ENCODE measurements at regions not wholly inside any gene's neighbourhood (a gene's known extent, or its start where the extent isn't known, plus 50 kb on each side); places are given as distances from the start of the nearest gene placed in this dataset.

DNA sequence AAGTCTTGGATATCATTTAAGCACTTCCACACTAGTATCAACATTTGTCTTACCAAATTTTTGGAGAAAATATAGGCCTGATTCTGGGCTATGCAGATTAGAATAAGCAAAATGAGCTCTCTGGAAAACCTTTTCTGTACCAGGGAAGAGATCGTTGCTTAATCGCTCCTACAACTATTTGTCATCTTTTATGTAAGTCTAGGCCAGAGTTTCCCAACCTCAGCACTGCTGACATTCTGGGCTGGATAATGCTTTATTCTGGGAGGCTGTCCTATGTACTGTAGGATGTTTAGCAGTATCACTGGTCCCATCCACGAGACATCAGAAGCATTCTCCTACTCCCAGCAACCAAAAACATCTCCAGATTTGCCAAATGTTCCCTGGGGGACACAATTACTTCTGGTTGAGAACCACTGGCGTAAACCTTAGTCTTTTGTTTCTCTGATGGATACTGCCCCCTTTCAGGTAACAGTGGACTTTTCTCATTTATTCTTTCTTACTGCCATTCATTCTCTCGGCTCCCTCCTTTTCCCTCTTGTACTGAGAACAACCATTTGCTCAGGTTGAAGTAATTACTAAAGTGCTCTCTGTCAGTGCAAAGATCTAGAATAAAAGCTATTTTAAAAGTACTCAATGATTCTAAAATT lies 316.9 kb upstream of the E2F7 start:
- POLR2A ChIA-PET: no interaction called here
- Histone ChIP-seq H3K27ac (no peak overlapping the region), H3K4me1 (no peaks in the 10 kb centered on the region), H3K4me3 (no peak overlapping the region), H3K9me3 (no peaks in the 10 kb centered on the region), H3K4me2 (no peak overlapping the region)
- ATAC-seq: no peak
- CTCF ChIA-PET: interaction anchor here (1.5 kb wide), 1 partner anchor 332 kb away, joined by 3 read pairs; no protein-coding TSS in a partner anchor
- TF ChIP-seq ZC3H11A (IDR thresholded peaks at IDR 0.05) (no peak), MYC (IDR thresholded peaks at IDR 0.05; ENCODE audit: borderline replicate concordance, low read length) (no peak), CTCF (IDR thresholded peaks at IDR 0.05) (no peak), JUN (IDR thresholded peaks at IDR 0.05) (no peak), JUNB (IDR thresholded peaks at IDR 0.05) (no peak), HEYL (CRISPR knock-in tag; IDR thresholded peaks at IDR 0.05) (no peak), POLR2A (IDR thresholded peaks at IDR 0.05; ENCODE audit: low read length) (no peak), RNF2 (IDR thresholded peaks at IDR 0.05; ENCODE audit: borderline replicate concordance, low read depth) (no peak), RCOR1 (IDR thresholded peaks at IDR 0.05; ENCODE audit: low read depth, low read length) (no peak), ZFP36 (IDR thresholded peaks at IDR 0.05; ENCODE audit: borderline replicate concordance, partially characterized antibody) (no peak), EHF (CRISPR knock-in tag; IDR thresholded peaks at IDR 0.05) (no peak), CBX2 (IDR thresholded peaks at IDR 0.05; ENCODE audit: borderline replicate concordance, low read depth) (no peak)
- TF ChIP-seq, protein P1, sequence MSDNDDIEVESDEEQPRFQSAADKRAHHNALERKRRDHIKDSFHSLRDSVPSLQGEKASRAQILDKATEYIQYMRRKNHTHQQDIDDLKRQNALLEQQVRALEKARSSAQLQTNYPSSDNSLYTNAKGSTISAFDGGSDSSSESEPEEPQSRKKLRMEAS (IDR thresholded peaks at IDR 0.05): no peak
- TF ChIP-seq, protein P2, sequence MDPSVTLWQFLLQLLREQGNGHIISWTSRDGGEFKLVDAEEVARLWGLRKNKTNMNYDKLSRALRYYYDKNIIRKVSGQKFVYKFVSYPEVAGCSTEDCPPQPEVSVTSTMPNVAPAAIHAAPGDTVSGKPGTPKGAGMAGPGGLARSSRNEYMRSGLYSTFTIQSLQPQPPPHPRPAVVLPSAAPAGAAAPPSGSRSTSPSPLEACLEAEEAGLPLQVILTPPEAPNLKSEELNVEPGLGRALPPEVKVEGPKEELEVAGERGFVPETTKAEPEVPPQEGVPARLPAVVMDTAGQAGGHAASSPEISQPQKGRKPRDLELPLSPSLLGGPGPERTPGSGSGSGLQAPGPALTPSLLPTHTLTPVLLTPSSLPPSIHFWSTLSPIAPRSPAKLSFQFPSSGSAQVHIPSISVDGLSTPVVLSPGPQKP (IDR thresholded peaks at IDR 0.05; ENCODE audit: low read depth, low read length): no peak
- 34% methylated on average over 5 of the region's 5 CpGs for WGBS (ENCODE audit: missing lambda C conversion rate)
- no peak for FAIRE-seq
- DNase-seq (ENCODE audit: low read depth in 1 of 2, low spot score in 1 of 2): no peak

- no peak overlapping the region for H3K27ac ChIP-seq
- H3K9me3 ChIP-seq: no peaks in the 10 kb centered on the region
- H3K4me2 ChIP-seq: no peak overlapping the region
- 25% methylated on average over 6 of the region's 6 CpGs for WGBS (ENCODE audit: missing lambda C conversion rate)
- ChIA-PET CTCF (no interaction called here), POLR2A (no interaction called here)
- TF ChIP-seq, protein P3, sequence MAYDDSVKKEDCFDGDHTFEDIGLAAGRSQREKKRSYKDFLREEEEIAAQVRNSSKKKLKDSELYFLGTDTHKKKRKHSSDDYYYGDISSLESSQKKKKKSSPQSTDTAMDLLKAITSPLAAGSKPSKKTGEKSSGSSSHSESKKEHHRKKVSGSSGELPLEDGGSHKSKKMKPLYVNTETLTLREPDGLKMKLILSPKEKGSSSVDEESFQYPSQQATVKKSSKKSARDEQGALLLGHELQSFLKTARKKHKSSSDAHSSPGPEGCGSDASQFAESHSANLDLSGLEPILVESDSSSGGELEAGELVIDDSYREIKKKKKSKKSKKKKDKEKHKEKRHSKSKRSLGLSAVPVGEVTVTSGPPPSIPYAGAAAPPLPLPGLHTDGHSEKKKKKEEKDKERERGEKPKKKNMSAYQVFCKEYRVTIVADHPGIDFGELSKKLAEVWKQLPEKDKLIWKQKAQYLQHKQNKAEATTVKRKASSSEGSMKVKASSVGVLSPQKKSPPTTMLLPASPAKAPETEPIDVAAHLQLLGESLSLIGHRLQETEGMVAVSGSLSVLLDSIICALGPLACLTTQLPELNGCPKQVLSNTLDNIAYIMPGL (CRISPR knock-in tag; IDR thresholded peaks at IDR 0.05; ENCODE audit: borderline replicate concordance): no peak
- no peak for TF ChIP-seq HOXA7 (CRISPR knock-in tag; IDR thresholded peaks at IDR 0.05)
- no peak for TF ChIP-seq JUNB (IDR thresholded peaks at IDR 0.05)
- TF ChIP-seq E2F6 (IDR thresholded peaks at IDR 0.05; ENCODE audit: borderline replicate concordance, low read depth): no peak
- no peak for TF ChIP-seq CEBPB (IDR thresholded peaks at IDR 0.05)
- TF ChIP-seq, protein P4, sequence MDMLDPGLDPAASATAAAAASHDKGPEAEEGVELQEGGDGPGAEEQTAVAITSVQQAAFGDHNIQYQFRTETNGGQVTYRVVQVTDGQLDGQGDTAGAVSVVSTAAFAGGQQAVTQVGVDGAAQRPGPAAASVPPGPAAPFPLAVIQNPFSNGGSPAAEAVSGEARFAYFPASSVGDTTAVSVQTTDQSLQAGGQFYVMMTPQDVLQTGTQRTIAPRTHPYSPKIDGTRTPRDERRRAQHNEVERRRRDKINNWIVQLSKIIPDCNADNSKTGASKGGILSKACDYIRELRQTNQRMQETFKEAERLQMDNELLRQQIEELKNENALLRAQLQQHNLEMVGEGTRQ (IDR thresholded peaks at IDR 0.05): no peak
- TF ChIP-seq, protein P5, sequence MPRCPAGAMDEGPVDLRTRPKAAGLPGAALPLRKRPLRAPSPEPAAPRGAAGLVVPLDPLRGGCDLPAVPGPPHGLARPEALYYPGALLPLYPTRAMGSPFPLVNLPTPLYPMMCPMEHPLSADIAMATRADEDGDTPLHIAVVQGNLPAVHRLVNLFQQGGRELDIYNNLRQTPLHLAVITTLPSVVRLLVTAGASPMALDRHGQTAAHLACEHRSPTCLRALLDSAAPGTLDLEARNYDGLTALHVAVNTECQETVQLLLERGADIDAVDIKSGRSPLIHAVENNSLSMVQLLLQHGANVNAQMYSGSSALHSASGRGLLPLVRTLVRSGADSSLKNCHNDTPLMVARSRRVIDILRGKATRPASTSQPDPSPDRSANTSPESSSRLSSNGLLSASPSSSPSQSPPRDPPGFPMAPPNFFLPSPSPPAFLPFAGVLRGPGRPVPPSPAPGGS (IDR thresholded peaks at IDR 0.05): no peak
- no peak for TF ChIP-seq CBX2 (IDR thresholded peaks at IDR 0.05; ENCODE audit: borderline replicate concordance, low read depth)
- TF ChIP-seq RARB (CRISPR knock-in tag; IDR thresholded peaks at IDR 0.05): no peak
- TF ChIP-seq CBX8 (IDR thresholded peaks at IDR 0.05): no peak
- no peak for TF ChIP-seq FOSL2 (IDR thresholded peaks at IDR 0.05)
- TF ChIP-seq FOSL2 (CRISPR knock-in tag; IDR thresholded peaks at IDR 0.05): no peak
- no peak for TF ChIP-seq CHD4 (IDR thresholded peaks at IDR 0.05; ENCODE audit: borderline replicate concordance)
- TF ChIP-seq ESRRA (IDR thresholded peaks at IDR 0.05; ENCODE audit: borderline replicate concordance, low read length): no peak
- FAIRE-seq: no peak
- H3K4me3 ChIP-seq: no peak overlapping the region
- no peaks in the 10 kb centered on the region for H3K4me1 ChIP-seq
- no peak for ATAC-seq
- no peak for DNase-seq (ENCODE audit: low read depth in 1 of 2, low spot score in 1 of 2)
Observed at GRCh38 chr12:77377622-77378021, 312.3 kb upstream of the E2F7 start.

Data from A549 (cell line).